NCI-H2196 treated with DMSO at 0.1 percent for 48 hours (cell line): ENCODE measurements at regions not wholly inside any gene's neighbourhood (a gene's known extent, or its start where the extent isn't known, plus 50 kb on each side); places are given as distances from the start of the nearest gene placed in this dataset.

Source experiments
- DNase-seq: peaks from one replicate; lab custom pipeline; 2025; ENCODE audit not compliant: unreplicated experiment; lab: John Stamatoyannopoulos, UW

DNA sequence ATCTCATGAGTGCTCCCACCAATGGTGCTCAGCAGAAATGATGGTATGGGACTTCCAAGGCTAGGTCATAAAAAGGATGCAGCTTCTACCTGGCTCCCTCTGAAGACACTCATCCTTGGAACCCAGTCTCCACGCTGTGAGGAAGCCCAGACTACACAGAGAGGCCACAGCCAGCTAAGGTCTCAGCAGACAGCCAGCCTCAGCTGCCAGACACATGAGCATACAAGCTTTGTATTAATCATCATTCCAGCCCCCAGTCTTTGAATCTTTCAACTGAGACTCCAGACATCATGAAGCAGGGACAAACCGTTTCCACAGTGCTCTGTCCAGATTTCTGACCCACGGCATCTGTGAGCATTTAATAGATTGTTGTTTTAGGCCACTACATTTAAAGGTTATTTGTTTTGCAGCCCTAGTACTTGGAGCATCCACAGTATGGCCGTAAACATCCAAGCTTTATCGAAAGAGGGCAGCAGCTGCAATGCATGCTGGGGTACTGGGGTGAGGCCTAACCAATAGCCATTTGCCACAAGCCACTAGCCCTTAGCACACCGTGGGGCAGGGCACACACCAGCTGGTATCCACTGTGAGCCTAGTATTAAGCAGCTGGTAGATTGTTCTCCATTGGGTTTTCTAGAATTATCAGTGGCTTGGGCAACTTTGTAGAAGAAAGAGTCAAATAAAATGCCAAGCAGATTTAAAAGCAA, 449.1 kb downstream of the BCOR start:
- no peak for DNase-seq

DNA sequence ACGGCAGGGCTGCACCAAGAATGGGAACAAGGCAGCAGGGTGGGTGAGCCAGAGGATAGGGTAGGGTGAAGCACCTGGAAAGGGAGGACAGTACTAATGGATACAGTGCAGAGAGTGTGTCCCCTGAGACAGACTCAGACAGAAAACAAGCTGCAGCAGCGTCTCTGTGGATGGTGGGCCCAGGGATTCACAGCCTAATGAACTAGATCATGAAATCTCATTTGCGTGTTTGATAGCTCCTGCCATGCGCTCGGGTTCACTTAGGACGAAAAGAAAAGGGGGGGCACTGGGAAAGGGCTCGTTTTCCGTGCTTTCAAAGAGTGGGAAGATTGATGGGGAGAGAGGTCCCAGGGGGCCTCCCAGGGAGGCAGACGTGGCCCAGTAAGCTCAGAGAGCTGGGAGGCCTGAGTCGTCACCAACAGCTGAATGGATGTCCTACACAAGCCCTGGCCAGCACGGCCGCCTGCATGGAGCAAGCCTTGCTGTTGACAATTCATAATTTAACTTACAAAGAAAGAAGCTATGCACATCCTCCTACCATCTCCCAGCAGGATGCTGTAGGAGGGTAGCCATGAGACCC, 446.9 kb downstream of the BCOR start:
- no peak for DNase-seq

DNA sequence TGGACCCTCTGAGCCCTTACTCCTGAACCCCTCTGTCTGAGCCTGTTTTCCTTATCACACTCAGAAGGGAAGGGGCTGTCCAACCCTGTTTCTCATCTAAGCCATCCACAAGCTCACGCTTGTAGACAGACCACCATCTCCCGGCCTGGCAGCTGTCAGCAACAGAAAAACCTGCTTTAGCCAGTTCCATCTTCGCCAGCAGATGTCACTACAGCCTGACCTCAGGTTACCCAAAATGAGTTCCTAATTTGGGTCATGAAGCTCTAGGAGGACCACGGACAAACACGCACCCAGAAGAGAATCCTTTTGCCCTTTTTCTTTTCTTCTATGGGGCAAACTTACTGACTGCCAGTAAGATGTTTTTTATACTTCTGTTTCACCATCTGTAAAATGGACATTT, 445.4 kb downstream of the BCOR start:
- no peak for DNase-seq

DNA sequence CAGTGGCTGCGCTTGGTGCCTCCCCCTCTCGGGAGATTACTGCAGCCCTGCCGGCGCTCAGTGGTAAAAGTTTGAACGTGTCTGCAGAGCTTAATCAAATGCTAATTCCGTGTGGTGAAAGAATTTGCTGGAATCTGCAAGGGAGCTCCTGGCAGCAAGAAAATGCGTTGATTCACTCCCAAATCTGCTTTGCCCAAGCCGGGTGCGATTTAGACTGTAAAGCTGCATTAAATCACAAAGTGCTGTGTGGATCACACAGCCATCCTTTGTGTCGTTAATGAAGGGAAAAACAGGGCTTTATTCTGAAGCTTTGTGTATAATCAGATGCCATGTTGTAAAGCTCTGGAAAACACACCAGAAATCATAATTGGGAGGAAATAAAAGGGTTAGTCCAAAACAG, 444.1 kb downstream of the BCOR start:
- DNase-seq = no peak

GRCh38 chrX:39654183-39654925, 443.4 kb downstream of the BCOR start:
- no peak for DNase-seq

DNA sequence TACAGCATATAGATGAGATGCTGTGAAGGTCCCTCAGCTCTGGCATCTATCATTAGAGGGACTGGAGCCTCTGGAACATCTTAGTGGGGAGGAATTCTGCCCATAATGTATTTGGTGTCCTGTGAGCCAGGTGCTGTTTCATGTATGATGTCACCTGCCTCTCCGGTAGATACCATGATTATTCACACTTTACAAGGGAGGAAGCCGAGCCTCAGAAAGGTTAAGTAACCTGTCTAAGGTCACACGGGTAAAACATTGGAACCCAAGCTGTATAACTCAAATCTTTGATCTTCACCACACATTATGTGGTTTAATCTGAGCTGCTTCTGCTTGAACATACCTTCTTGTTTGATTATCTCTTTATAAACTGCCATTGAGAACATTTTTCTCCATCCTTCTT, 442.8 kb downstream of the BCOR start:
- DNase-seq = no peak

- no peak for DNase-seq
These were observed 436.4 kb downstream of the BCOR start for GRCh38 chrX:39661116-39661907.

DNA sequence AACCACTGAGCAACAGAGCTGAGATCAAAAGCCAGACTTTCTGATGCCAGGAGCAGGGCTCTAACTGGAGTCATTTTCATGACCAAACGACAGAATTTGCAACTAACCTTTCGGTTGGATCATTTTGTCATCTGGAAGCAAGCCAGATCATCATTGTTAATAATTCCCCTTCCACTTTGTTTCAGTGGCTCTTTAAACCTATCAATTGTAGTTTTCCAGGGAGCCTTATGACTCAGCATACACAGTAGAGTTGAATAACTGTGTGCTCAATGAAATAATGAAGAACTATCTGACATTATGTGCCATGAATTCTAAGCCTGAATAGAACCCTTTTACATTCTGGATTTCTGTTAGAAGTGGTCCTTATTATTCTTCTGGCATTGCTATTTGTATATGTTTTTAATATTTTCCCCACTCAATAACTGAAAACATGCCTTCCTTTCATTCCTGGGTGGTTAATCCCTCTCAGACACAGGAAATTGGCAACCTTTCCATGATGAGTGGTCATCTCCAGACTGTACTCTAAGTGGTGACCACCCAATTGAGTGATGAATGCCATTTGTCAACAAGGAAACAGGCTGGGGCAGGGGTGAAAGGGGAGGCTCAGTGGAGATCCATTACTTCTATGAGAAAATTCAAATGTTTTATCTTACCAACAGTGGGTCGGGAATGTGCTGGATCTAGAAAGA, 431.8 kb downstream of the BCOR start:
- DNase-seq = no peak

DNA sequence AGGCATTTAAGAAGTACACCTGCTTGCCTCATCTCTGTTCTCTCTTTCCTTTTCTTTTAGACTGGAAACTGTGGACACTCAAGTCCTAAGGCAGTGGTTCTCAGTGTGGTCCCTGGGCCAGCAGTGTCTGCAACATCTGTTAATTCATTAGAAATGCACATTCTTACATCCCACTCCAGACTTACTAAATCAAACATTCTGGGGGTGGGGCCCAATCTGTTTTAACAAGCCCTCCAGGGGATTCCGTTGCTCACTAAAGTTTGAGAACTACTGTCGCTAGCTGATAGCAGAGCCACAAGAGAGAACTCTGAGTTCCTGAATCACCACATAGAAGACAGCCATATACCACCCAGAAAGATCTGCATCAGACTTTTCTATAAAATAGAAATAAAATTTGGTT, 430.6 kb downstream of the BCOR start:
- DNase-seq = no peak

DNA sequence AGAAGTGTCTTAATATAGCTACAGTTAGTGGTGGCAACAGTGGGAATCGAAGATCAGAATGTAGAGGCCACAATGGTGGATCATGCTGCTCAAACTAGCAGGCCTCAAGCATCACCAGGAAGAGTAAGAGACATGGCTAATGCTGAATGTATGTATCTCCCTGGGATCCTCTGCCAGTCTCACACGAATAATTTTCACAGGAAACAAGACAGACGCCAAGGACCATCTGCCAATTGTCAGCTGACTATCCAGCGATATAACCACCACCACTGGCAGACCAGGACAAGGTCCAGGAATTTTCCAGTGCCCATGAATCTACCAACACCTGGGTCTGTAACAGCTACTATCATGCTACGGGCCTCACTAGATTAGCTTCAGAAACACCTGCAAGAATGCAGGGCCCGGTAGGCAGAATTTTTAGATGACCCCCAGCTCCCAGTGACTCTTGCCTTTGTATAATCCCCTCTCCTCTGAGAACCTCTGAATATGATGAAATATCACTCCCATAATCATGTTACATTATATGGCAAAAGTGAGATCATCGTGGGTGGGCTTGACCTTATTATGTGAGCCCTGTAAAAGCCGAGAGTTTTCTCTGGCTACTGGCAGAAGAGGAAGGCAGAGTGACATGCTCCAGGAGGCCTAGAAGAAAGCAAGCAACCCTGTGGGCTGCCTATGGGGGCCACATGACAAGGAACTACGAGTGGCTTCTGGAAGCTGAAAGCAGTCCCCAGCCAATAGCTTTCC, 429.8 kb downstream of the BCOR start:
- DNase-seq = no peak

DNA sequence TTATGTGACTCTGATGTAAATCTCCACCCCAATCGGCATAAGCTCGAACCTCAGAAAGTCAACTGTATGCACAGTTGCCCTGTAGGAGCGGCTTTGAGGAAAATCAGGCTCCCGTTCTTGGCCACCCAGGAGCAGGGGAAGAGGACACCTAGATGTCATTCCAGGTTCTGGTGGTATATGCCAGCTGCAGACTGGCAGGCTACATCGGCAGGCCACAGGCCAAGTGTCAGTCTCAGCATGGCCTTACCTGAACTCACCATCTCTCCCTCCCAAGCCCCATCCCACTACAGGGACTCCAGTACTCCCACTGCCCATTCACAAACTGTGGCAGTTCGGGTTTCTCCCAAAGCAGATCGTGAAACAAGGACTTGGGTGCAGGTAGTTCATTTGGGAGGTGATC, 428.1 kb downstream of the BCOR start:
- no peak for DNase-seq

DNA sequence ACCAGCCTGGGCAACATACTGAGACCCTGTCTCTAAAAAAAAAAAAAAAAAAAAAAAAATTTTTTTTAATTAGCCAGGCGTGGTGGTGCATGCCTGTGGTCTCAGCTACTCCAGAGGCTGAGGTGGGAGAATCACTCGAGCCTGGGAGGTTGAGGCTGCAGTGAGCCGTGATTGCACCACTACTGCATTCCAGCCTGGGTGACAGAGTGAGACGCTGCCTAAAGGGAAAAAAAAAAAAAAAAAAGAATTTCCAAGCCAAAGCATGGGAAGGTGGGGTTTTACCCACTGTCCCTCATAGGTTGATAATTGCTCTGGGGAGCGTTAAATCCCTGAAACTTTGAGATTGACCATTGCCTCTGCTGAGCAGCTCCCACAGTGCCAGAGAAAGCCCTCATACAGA, 427.5 kb downstream of the BCOR start:
- DNase-seq = no peak

GRCh38 chrX:39672405-39672804, 425.4 kb downstream of the BCOR start:
- no peak for DNase-seq

DNA sequence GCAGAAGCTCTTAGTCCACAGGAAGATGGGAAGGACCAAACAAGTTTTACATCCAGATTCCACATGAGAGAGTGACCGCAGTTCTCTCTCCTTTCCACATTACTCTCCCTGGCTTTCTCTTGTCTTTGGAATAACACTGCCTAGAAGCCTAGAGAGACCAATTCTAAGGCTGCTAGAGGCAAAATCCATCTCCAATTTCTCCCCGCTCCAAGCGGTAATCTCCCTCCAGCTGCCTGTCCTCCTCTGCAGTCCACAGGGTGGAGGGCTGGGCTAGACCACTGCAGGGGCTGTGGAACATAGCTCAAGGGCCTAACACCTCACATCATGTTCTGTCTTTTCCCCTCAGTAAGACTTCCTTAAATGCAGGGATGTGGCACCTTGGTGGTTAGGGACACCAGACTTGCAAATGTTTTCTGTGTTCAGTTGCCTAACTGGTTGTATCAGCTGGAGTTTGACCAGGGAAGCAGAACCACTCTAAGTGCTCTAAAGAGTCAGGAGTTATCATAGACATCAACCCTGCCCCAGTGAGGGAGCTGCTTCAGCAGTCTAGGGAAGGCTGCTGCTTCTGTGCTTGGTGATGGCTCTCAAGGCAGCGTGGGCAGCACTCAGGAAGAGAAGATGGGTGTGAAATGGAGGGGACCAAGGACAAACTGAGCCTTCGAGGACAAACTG, 423.1 kb downstream of the BCOR start:
- DNase-seq = no peak

- no peak for DNase-seq
These were observed 422.6 kb downstream of the BCOR start for GRCh38 chrX:39675162-39675553.

DNA sequence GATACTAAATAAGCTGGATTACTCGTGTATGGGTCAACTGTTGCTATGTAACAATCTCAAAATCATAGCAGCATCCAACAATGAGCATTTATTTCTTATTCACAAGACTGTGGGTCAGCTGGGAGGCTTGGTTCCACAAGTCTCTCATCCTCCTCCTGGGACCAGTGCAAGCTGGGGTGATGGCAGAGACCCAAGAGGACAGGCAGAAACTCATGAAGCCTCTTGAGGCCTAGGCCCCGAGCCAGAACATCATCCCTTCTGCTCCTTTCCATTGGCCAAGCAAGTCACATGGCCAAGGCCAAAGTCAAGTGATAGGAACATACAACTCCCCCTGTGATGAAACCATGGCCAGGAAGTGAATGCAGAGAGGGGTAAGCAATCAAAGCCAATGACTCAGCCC, 422.1 kb downstream of the BCOR start:
- no peak for DNase-seq

- DNase-seq = no peak
These were observed 421.3 kb downstream of the BCOR start for GRCh38 chrX:39676434-39676833.

GRCh38 chrX:39677585-39677977, 420.2 kb downstream of the BCOR start:
- DNase-seq = no peak

DNA sequence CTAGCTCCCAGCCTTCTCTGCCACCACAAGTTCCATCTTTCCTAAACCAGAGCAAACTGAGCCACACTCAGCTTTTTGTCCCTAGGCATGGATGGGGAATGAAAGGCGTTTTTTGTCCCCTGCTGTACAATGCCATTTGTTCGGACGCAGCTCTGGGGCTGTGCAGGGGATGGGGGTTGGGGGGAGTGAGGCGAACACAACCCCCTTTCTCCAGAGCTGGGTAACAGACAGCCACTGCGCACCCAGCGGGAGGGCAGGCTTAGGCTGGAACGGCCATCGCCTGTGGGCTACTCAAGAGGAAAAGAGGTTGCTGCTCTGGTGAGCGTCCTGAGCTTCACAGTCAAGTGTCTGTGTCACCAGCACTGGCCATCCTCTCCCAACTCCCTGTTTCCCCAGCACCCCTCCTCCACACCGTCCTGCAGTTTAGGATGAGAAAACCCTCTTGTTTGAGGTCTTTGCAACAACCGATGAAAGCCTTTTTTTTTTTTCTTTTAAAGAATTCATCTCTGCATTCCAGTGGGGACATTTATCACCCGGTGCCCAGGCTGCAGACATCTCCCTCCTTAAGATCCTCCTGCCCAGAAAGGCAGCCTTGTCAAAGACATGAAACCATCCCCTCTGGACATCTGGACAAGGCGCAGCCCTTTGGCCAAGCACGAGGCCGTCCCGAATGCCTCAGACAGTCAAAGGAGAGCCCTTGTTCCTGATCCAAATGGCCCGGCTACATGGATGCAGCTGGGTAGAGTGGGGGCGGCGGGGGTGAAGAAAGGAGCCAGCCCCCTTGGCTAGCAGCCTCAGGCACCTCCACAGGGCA, 419.6 kb downstream of the BCOR start:
- no peak for DNase-seq
